CD14-positive monocyte (primary cell): ENCODE measurements at regions not wholly inside any gene's neighbourhood (a gene's known extent, or its start where the extent isn't known, plus 50 kb on each side); places are given as distances from the start of the nearest gene placed in this dataset.

Experiments
- DNase-seq, 3 donors: peaks; one replicate each; pipeline ENCODE4 v3.0.0-alpha.2; 2011 to 2022
- H2AFZ ChIP-seq: 2 replicates; pipeline ENCODE4 v1.6.0; 2012; ENCODE audit warnings: mild to moderate bottlenecking, low read depth, low read length, inconsistent platforms; ENCODE audit not compliant: insufficient read depth, poor library complexity, severe bottlenecking
- H3K27ac ChIP-seq, 2 donors: 1 replicate in 1 of 2; 2 replicates in 1 of 2; pipeline ENCODE4 v1.5.1; 2012 to 2013; ENCODE audit warnings: low read length in 2 of 2, control low read depth in 1 of 2, inconsistent platforms in 1 of 2, low read depth in 1 of 2, mild to moderate bottlenecking in 1 of 2
- H3K27me3 ChIP-seq, 2 donors: one replicate each; pipeline versions ENCODE4 v1.6.0 to v1.6.1; 2011 to 2013; ENCODE audit warnings: low read length in 2 of 2; ENCODE audit not compliant: control insufficient read depth in 2 of 2, insufficient read depth in 2 of 2
- H3K36me3 ChIP-seq, 2 donors: replicated peaks in 1 of 2; 1 replicate in 1 of 2; 2 replicates in 1 of 2; pipeline versions ENCODE4 v1.5.1 to v1.6.1; 2012 to 2013; ENCODE audit warnings: low read length in 2 of 2, control low read depth in 1 of 2, inconsistent platforms in 1 of 2, mild to moderate bottlenecking in 1 of 2; ENCODE audit not compliant: insufficient read depth in 2 of 2, control insufficient read depth in 1 of 2
- H3K4me1 ChIP-seq, 2 donors: 1 replicate in 1 of 2; 2 replicates in 1 of 2; pipeline versions ENCODE4 v1.5.1 to v1.6.1; 2012 to 2013; ENCODE audit warnings: low read length in 2 of 2, control low read depth in 1 of 2, inconsistent platforms in 1 of 2, mild to moderate bottlenecking in 1 of 2, moderate library complexity in 1 of 2; ENCODE audit not compliant: insufficient read depth in 2 of 2, control insufficient read depth in 1 of 2
- H3K4me2 ChIP-seq: replicated peaks from 2 replicates; pipeline ENCODE3; 2012; ENCODE audit warnings: low read length, moderate library complexity, mild to moderate bottlenecking; ENCODE audit not compliant: poor library complexity, severe bottlenecking; ENCODE audit errors: extremely low read depth
- H3K4me3 ChIP-seq, 3 experiments: fragments of 200-600 bp in 1 of 3; sonication (generic) in 1 of 3; replicated peaks in 1 of 3; 1 replicate in 2 of 3; 2 replicates in 1 of 3; pipeline ENCODE4 v1.5.1; 2011 to 2013; ENCODE audit warnings: low read length in 3 of 3, mild to moderate bottlenecking in 3 of 3, control low read depth in 2 of 3, low read depth in 2 of 3, inconsistent platforms in 1 of 3, moderate library complexity in 1 of 3
- H3K79me2 ChIP-seq: 2 replicates; pipeline ENCODE4 v1.6.0; 2012; ENCODE audit warnings: mild to moderate bottlenecking, control low read depth, inconsistent platforms, low read length, moderate library complexity; ENCODE audit not compliant: insufficient read depth
- H3K9ac ChIP-seq: 2 replicates; pipeline ENCODE4 v1.6.0; 2017; ENCODE audit warnings: low read length, mild to moderate bottlenecking; ENCODE audit not compliant: insufficient read depth, poor library complexity, severe bottlenecking
- H3K9me3 ChIP-seq, 2 donors: replicated peaks in 1 of 2; 1 replicate in 1 of 2; 2 replicates in 1 of 2; pipeline versions ENCODE4 v1.5.1 to v1.6.1; 2012 to 2013; ENCODE audit warnings: low read length in 2 of 2, control low read depth in 1 of 2; ENCODE audit not compliant: control insufficient read depth in 1 of 2, insufficient read depth in 1 of 2
- H4K20me1 ChIP-seq: 2 replicates; pipeline ENCODE4 v1.6.0; 2012; ENCODE audit warnings: mild to moderate bottlenecking, low read length, control low read depth, moderate library complexity; ENCODE audit not compliant: insufficient read depth
- H3K27ac Mint-ChIP-seq, 7 donors: one replicate each; pipeline ENCODE4 v1.8.0; 2020; ENCODE audit warnings: mild to moderate bottlenecking in 7 of 7, mixed read lengths in 7 of 7, moderate library complexity in 6 of 7, inconsistent platforms in 2 of 7
- H3K27me3 Mint-ChIP-seq, 3 donors: one replicate each; pipeline ENCODE4 v1.8.0; 2021 to 2022; ENCODE audit warnings: low read depth in 3 of 3, mild to moderate bottlenecking in 3 of 3, mixed read lengths in 3 of 3, moderate library complexity in 3 of 3, inconsistent platforms in 1 of 3
- H3K36me3 Mint-ChIP-seq, 2 donors: one replicate each; pipeline ENCODE4 v1.8.0; 2020; ENCODE audit warnings: mixed read lengths in 2 of 2, inconsistent platforms in 1 of 2, mild to moderate bottlenecking in 1 of 2
- H3K4me1 Mint-ChIP-seq: one replicate; pipeline ENCODE4 v1.8.0; 2020; ENCODE audit warnings: mild to moderate bottlenecking, mixed read lengths
- H3K4me3 Mint-ChIP-seq, 2 donors: one replicate each; pipeline ENCODE4 v1.8.0; 2020; ENCODE audit warnings: mild to moderate bottlenecking in 2 of 2, mixed read lengths in 2 of 2, moderate library complexity in 1 of 2
- H3K9me3 Mint-ChIP-seq, 7 donors: one replicate each; pipeline ENCODE4 v1.8.0; 2020 to 2022; ENCODE audit warnings: mixed read lengths in 7 of 7, mild to moderate bottlenecking in 6 of 7, moderate library complexity in 6 of 7, inconsistent platforms in 2 of 7
- WGBS: methylation state at CpG from one replicate; pipeline ENCODE4 v1.1.5; 2013; ENCODE audit warnings: missing lambda C conversion rate; ENCODE audit not compliant: insufficient coverage; 5-methylcytosine and 5-hydroxymethylcytosine counted together
- intact Hi-C, 2 donors: fragments of 100-400 bp; cut with micrococcal nuclease; formaldehyde crosslinking; loops; one replicate each; pipeline versions ENCODE4 v1.15.0 to v1.15.1; 2023
- TF ChIP-seq, protein P1 (sequence below): fragments of 200-600 bp; IDR thresholded peaks from one replicate; pipeline ENCODE4 v1.8.0; 2022; ENCODE audit warnings: antibody characterized with exemption, mild to moderate bottlenecking

DNA sequence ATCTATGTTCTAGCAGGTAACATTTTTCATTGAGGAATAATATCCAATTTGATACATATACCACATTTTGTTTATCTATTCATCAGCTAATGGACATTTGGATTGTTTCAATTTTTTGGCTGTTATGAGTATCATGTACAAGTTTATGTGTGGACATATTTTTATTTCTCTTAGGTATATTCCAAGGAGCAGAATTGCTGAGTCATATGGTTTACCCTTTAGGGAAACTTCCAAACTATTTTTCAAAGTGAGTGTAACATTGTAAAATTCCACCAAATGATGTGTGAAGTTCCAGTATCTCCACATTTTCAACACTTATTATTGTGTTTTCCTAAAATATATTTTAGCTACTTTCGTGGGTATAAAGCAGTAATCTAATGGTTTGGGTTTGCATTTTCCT, 1789.9 kb downstream of the MRPL39 start:
- H3K9me3 ChIP-seq: no peaks in the 10 kb centered on the region
- TF ChIP-seq, protein P1, sequence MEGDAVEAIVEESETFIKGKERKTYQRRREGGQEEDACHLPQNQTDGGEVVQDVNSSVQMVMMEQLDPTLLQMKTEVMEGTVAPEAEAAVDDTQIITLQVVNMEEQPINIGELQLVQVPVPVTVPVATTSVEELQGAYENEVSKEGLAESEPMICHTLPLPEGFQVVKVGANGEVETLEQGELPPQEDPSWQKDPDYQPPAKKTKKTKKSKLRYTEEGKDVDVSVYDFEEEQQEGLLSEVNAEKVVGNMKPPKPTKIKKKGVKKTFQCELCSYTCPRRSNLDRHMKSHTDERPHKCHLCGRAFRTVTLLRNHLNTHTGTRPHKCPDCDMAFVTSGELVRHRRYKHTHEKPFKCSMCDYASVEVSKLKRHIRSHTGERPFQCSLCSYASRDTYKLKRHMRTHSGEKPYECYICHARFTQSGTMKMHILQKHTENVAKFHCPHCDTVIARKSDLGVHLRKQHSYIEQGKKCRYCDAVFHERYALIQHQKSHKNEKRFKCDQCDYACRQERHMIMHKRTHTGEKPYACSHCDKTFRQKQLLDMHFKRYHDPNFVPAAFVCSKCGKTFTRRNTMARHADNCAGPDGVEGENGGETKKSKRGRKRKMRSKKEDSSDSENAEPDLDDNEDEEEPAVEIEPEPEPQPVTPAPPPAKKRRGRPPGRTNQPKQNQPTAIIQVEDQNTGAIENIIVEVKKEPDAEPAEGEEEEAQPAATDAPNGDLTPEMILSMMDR: no peak
- peaks cover 2% of the 10 kb centered on the region for H3K4me1 Mint-ChIP-seq
- H3K4me2 ChIP-seq: no peak overlapping the region
- H3K27ac Mint-ChIP-seq: no peak overlapping the region
- no peaks in the 10 kb centered on the region for H3K4me1 ChIP-seq
- no peaks in the 10 kb centered on the region for H3K36me3 Mint-ChIP-seq
- H3K4me3 ChIP-seq: no peak overlapping the region
- peaks cover 1 to 10% (median 4%) of the 10 kb centered on the region in 7 donors for H3K9me3 Mint-ChIP-seq
- no peak overlapping the region for H3K9ac ChIP-seq
- no peaks in the 10 kb centered on the region for H3K79me2 ChIP-seq
- WGBS: no CpG with 5 or more reads among the region's 1 CpG
- peaks cover 0 to 2% (median 0%) of the 10 kb centered on the region in 3 donors for H3K27me3 Mint-ChIP-seq
- DNase-seq: no peak
- no peaks in the 10 kb centered on the region for H3K27me3 ChIP-seq
- H4K20me1 ChIP-seq: no peaks in the 10 kb centered on the region
- H3K27ac ChIP-seq: no peak overlapping the region
- no peak overlapping the region for H2AFZ ChIP-seq
- no peaks in the 10 kb centered on the region for H3K36me3 ChIP-seq
- intact Hi-C loops: no loop called here
- no peak overlapping the region for H3K4me3 Mint-ChIP-seq

DNA sequence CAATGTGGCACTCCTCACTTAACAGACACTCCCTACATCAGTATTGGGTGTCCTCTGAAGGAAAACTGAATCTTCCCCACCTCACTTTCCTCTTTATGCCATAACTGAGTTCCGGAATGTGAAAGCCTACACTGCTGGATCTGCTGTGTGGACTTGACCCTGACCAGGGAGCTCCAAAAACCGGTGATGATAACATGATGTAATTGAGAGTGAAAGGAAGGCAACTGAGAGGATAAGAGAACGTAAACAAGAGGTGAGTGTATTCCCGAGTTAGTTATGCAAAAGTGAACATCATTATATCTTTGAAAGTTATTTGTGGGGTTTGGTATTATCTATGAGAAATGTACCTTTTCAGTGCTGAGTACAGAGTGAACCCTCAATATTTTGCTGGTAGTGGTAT, 1794.8 kb downstream of the MRPL39 start:
- no peaks in the 10 kb centered on the region for H3K27me3 ChIP-seq
- no peak overlapping the region for H2AFZ ChIP-seq
- no peaks in the 10 kb centered on the region for H3K4me1 ChIP-seq
- no peak overlapping the region for H3K27ac ChIP-seq
- TF ChIP-seq, protein P1: no peak
- peaks cover 8% of the 10 kb centered on the region for H3K4me1 Mint-ChIP-seq
- H4K20me1 ChIP-seq: no peaks in the 10 kb centered on the region
- peaks cover 8 to 16% (median 10%) of the 10 kb centered on the region in 7 donors for H3K9me3 Mint-ChIP-seq
- H3K36me3 ChIP-seq: no peaks in the 10 kb centered on the region
- no peaks in the 10 kb centered on the region for H3K79me2 ChIP-seq
- no peak overlapping the region for H3K4me3 ChIP-seq
- 67% methylated on average over 1 of the region's 4 CpGs for WGBS
- DNase-seq: no peak
- peaks cover 0 to 2% (median 0%) of the 10 kb centered on the region in 3 donors for H3K27me3 Mint-ChIP-seq
- no peak overlapping the region for H3K4me2 ChIP-seq
- peaks cover 0 to 4% of the 10 kb centered on the region in 2 donors for H3K9me3 ChIP-seq
- H3K9ac ChIP-seq: no peak overlapping the region
- intact Hi-C loops: no loop called here
- H3K36me3 Mint-ChIP-seq: no peaks in the 10 kb centered on the region
- H3K4me3 Mint-ChIP-seq: no peak overlapping the region
- no peak overlapping the region for H3K27ac Mint-ChIP-seq
